Activated CD8-positive, alpha-beta memory T cell treated with anti-CD3 and anti-CD28 coated beads, Interleukin-2, amount 50 U/mL, for 48 hours (primary cell): ENCODE measurements at regions not wholly inside any gene's neighbourhood (a gene's known extent, or its start where the extent isn't known, plus 50 kb on each side); places are given as distances from the start of the nearest gene placed in this dataset.

Source experiments
- DNase-seq: peaks from one replicate; pipeline ENCODE4 v3.0.0-alpha.2; 2020

DNA sequence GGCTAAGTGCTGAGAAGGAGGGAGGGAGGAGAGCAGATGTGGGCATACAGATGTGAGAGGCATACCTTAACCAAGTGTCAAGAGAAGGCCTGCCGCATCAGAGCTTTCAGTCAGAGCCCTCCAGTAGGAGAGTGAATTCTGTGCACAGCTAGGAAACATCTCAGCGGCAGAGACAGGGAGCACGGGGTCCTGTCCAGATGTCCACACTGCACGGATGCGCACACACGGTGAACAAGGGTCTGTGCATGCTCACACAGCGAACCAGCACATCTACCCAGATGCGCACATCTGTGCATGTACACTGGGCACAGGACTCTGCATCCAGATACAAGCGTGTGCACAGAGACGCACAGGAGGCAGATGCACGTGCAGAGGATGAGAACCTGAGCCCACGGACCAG, 778.0 kb downstream of the BRD1 start:
- DNase-seq, result no peak

DNA sequence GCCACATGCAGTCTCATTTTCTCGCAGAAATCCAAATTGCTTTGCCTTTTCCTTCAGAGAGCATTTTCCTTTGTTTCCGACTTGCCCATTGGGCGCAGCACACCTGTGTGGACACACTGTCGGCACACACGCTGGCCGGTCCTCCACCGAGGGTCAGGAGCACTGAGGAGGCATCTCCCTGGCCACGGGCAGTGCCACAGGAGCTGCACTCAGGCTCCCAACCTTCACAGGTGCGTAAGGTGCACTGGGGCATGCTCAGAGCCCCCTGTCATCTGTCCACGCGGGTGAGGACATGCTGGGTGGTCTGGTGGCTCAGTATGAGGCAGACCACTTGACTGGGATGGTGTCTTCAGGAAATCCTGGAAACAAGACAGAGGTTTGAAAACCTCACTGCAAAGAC, 779.1 kb downstream of the BRD1 start:
- no peak for DNase-seq

DNA sequence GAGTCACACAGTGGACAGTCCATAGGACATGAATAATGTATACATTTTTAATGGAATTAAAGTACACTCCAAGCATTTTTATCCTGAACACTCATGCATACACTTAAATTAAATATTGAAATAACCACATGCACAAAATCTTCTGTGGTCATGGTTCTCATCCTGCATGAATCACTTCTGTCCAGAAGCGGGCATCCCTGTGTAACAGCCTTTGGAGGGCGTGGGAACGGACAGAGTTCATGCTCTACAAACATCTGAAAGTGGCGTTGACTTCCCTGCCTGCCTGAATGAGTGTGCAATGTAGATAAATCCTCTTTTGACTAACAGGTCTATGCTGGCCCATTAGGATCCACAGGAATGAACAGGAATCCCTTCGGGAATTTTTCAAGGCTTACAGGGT, 780.2 kb downstream of the BRD1 start:
- no peak for DNase-seq

DNA sequence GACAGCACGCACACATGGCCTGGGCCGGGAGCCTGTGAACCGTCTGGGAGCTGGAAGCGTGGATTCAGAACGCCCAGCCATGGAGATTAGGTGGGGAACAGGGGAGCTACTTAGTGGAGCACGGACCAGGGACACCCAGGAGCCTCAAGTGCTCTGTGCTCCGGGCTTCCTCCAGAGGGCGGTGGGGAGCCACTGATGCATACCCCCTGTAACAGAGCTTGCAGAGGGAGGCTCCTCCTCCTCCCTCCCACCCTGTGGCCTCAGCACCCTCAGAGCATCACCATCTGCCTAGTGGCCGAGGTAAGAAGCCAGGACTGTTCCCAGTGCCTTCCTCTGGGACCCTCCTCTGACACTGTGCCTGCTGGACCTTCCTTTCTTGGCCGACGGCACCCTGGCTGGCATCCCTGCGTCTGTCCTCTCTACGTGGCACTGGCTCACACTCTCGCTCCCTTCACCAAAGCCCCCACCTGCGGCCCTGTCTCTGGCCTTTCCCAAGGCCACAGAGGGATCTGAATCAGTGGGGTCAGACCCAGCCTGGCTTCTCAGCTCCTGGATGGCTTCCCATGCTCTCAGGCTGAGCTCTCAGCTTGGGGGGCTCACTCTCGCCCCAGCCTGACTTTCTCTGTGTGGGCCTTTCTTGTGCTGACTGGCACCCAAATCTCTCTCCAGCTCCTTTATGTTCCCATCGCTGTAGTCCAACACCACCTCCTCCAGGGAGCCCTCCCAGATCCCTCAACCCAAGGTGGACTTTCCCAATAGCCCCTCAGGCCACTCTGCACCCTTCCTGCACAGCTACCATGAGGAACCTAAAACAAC, 780.9 kb downstream of the BRD1 start:
- DNase-seq, result peak; percentile 62

GRCh38 chr22:49046000-49046545, 781.6 kb downstream of the BRD1 start:
- DNase-seq, result no peak

- DNase-seq, result no peak
Measured at GRCh38 chr22:49045276-49045675, 782.4 kb downstream of the BRD1 start.

DNA sequence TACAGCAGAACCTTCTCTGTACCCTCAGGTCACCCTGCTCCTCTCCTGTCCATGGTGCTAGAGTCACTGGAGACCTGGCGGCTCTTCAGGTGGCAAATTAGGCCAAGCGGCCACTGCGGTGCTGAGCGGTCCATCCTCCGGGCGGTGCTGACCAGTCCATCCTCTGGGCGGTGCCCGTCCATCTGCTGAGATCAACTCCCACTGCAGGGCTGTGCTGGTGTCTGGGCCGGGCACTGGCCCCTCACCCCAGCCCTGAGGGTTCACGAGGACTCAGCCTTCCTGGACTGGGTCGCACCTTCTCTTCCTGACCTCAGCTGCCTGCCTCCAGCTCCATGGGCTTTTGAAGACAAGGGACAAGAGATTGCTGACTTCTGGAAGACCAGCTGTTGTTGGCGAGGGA, 782.9 kb downstream of the BRD1 start:
- no peak for DNase-seq

GRCh38 chr22:49044091-49044490, 783.6 kb downstream of the BRD1 start:
- DNase-seq, result no peak

- DNase-seq, result no peak
Measured at GRCh38 chr22:49042877-49043859, 784.5 kb downstream of the BRD1 start.

DNA sequence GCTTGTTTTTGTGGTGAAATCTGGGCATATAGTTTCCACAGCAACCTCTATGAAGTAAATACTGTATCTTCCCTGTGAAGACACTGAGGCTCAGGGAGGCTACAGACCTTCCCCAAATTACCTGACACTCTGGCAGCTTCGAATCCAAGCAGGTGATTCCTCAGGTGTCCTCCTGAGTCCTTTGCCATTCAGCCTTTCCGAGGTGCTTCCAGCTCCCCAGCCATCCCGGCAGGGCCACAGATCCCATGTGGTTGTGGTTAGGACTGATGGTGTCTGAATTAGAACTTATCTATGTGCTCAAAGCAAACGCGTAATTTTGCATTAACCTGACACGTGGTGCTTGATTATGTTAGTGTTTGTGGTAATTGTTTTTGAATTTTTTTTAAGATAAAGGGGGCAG, 785.6 kb downstream of the BRD1 start:
- DNase-seq, result no peak

DNA sequence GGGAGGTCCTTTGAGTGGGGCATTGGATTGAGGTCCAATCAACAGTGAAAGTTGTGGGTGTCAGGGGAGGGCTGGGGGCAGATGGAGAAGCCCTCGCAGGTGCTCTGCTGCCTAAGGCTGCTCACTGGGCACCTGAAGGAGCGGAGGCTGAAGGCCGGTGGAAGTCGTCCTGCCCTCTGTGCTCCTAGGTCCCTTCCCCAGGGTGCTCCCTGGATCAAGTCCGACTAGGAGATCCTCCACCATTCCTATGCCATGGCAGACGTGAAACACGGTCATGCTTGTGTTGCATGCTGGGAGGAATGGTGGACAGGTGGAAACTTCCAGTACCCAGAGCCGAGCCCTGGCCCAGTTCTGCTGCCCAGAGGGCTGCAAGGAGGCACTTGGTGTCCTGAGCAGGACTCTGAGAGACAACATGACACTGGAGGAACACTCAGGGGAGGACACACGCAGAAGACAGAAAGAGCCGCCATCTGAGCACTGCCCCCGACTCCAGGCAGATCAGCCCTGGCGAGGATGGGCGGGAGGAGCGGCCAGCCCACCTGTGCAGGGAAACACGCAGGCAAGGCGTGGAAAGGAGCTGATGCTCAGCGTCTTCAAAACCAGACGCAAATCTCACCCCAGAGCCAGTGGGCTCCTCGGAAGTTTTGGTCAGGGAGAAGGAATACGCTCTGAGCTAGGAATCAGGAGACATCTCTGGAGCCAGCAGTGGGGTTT, 786.8 kb downstream of the BRD1 start:
- DNase-seq, result no peak

DNA sequence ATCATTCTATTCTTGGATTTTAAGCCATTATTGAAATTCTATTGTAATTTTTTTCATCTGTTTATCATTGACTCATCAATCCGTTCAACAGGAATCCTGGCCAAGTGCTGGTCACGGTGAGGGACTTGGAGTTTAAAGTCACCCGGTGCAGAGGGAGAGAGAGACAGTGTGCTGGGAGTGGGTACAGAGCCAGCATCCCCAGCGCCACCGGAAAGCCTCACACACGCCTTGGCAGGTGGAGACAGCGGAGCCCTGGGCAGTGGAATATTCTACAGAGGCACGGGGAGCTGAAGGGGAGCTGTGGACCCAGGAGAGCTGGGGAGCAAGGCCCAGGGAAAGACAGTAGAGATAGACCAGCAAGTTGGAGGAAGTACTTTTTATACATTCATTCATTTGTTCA, 787.6 kb downstream of the BRD1 start:
- no peak for DNase-seq

DNA sequence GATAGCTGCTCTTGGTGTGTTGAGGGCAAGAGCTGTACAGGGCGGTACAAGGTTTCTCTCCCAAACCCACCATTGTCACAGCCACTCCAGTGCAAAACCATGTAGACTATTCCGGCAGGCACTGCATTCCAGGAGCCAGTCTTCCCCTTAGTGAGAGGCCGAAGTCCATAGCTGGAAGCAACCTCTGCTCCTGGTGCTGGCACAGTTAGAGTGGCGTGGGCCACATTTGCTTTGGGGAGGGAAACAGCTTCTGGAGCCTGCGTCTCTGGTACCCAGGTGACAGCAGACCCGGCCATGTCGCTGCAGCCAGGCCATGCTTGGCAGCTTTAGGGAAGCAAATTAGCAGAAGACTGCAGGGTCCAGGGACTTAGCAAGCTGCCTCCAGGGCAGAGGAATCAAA, 788.0 kb downstream of the BRD1 start:
- no peak for DNase-seq

- no peak for DNase-seq
Measured at GRCh38 chr22:49037701-49038245, 789.9 kb downstream of the BRD1 start.

GRCh38 chr22:49036513-49036912, 791.2 kb downstream of the BRD1 start:
- DNase-seq, result no peak

- DNase-seq, result no peak
Measured at GRCh38 chr22:49035818-49036457, 791.7 kb downstream of the BRD1 start.

GRCh38 chr22:49034836-49035817, 792.5 kb downstream of the BRD1 start:
- no peak for DNase-seq

- no peak for DNase-seq
Measured at GRCh38 chr22:49033616-49034015, 794.1 kb downstream of the BRD1 start.

DNA sequence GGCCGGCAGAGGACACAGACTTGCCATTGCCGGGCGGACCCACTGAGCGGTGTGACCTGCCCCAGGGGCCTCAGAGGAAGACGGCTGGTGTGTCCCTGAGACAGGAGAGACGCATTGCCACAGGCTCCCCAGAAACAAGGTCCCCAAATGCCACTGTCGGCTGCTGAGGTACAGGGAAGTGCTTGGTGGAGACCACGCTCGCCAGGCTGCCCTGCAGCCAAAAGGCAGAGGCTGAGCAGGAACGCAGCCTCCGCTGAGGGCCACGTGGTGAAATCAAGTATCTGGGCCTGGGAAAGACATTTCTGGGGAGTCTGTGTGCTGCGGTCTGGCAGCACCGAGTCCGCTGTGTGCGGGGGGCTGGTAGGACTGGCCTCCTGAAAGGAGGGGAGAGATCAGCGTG, 794.9 kb downstream of the BRD1 start:
- DNase-seq, result no peak

GRCh38 chr22:49031746-49032330, 795.8 kb downstream of the BRD1 start:
- no peak for DNase-seq
